H1 (cell line): ENCODE measurements at regions not wholly inside any gene's neighbourhood (a gene's known extent, or its start where the extent isn't known, plus 50 kb on each side); places are given as distances from the start of the nearest gene placed in this dataset.

ENCODE experiments used
- CTCF ChIA-PET: fragments of 300-600 bp; sonication (Branson Sonifier 250); formaldehyde crosslinking; loops from one replicate; lab custom pipeline; 2021; ENCODE audit not compliant: partially characterized antibody; lab: Charles Lee
- POLR2A ChIA-PET: fragments of 300-600 bp; sonication (Branson Sonifier 250); formaldehyde crosslinking; loops from one replicate; lab custom pipeline; 2021; ENCODE audit warnings: inconsistent platforms; ENCODE audit not compliant: partially characterized antibody; lab: Charles Lee
- DNase-seq, 2 experiments: peaks; one replicate each; pipeline versions ENCODE4 v3.0.0 to v3.0.0-alpha.2; 2010 to 2022; ENCODE audit warnings: low spot score in 2 of 2, low read depth in 1 of 2, mixed read lengths in 1 of 2
- FAIRE-seq: peaks from 2 replicates; lab custom pipeline; 2011; peaks lifted over from hg19 to GRCh38; lab: Jason Lieb, UNC
- H2AFZ ChIP-seq: 2 replicates; pipeline ENCODE4 v1.8.1; 2012; ENCODE audit warnings: low read length, inconsistent platforms
- H2AK5ac ChIP-seq: 2 replicates; pipeline ENCODE4 v1.6.1; 2013; ENCODE audit warnings: low read depth, low read length
- H2BK120ac ChIP-seq: replicated peaks from 2 replicates; pipeline ENCODE3; 2013; ENCODE audit warnings: low read depth, low read length, inconsistent platforms
- H2BK12ac ChIP-seq: 2 replicates; pipeline ENCODE4 v1.6.1; 2013; ENCODE audit warnings: low read depth, low read length
- H2BK15ac ChIP-seq: 2 replicates; pipeline ENCODE4 v1.6.1; 2013; ENCODE audit warnings: low read length
- H2BK20ac ChIP-seq: 2 replicates; pipeline ENCODE4 v1.6.1; 2013; ENCODE audit warnings: low read length
- H2BK5ac ChIP-seq: 2 replicates; pipeline ENCODE4 v1.6.1; 2013; ENCODE audit warnings: low read depth, low read length
- H3K14ac ChIP-seq: 2 replicates; pipeline ENCODE4 v1.6.1; 2013; ENCODE audit warnings: inconsistent platforms; ENCODE audit not compliant: insufficient read length
- H3K18ac ChIP-seq: 2 replicates; pipeline ENCODE4 v1.6.1; 2013; ENCODE audit warnings: low read length; ENCODE audit errors: extremely low read depth
- H3K23ac ChIP-seq: 2 replicates; pipeline ENCODE4 v1.6.1; 2013; ENCODE audit warnings: inconsistent platforms; ENCODE audit not compliant: insufficient read length
- H3K23me2 ChIP-seq: 2 replicates; pipeline ENCODE4 v1.6.1; 2013; ENCODE audit warnings: low read depth, low read length
- H3K27ac ChIP-seq: 2 replicates; pipeline ENCODE4 v1.6.1; 2011; ENCODE audit warnings: low read depth, low read length, inconsistent platforms
- H3K27me3 ChIP-seq, 4 experiments: replicated peaks in 1 of 4; 1 replicate in 1 of 4; 2 replicates in 3 of 4; pipeline versions ENCODE4 v1.6.1 to v1.8.1; 2011 to 2013; ENCODE audit warnings: low read length in 3 of 4, mild to moderate bottlenecking in 3 of 4, inconsistent platforms in 2 of 4, mixed read lengths in 2 of 4, moderate library complexity in 1 of 4; ENCODE audit not compliant: control insufficient read depth in 3 of 4, insufficient read depth in 3 of 4; ENCODE audit errors: extremely low read depth in 1 of 4
- H3K36me3 ChIP-seq, 4 experiments: 2 replicates each; pipeline versions ENCODE4 v1.6.1 to v1.8.1; 2011 to 2013; ENCODE audit warnings: mild to moderate bottlenecking in 4 of 4, low read length in 3 of 4, moderate library complexity in 2 of 4, control low read depth in 1 of 4, inconsistent platforms in 1 of 4; ENCODE audit not compliant: insufficient read depth in 4 of 4, control insufficient read depth in 2 of 4
- H3K4ac ChIP-seq: replicated peaks from 2 replicates; pipeline ENCODE3; 2013; ENCODE audit warnings: low read length, low read depth, mixed read lengths, inconsistent platforms; ENCODE audit not compliant: insufficient read length
- H3K4me1 ChIP-seq, 4 experiments: replicated peaks in 1 of 4; 1 replicate in 1 of 4; 2 replicates in 3 of 4; pipeline versions ENCODE4 v1.6.1 to v1.8.1; 2011 to 2013; ENCODE audit warnings: low read length in 3 of 4, inconsistent platforms in 2 of 4, mixed read lengths in 1 of 4; ENCODE audit not compliant: insufficient read depth in 4 of 4, control insufficient read depth in 3 of 4
- H3K4me2 ChIP-seq, 2 experiments: 2 replicates each; pipeline versions ENCODE4 v1.6.1 to v1.8.1; 2011 to 2013; ENCODE audit warnings: low read depth in 2 of 2, low read length in 2 of 2, control low read depth in 1 of 2, inconsistent platforms in 1 of 2, mild to moderate bottlenecking in 1 of 2; ENCODE audit not compliant: insufficient read depth in 1 of 2
- H3K4me3 ChIP-seq, 4 experiments: fragments of 200-600, 300-600 bp in 1 of 4; sonication (generic), shearing (Covaris generic), sonication (Bioruptor Twin) in 1 of 4; 2 replicates each; pipeline versions ENCODE4 v1.5.1 to v1.8.1; 2011 to 2016; ENCODE audit warnings: low read length in 4 of 4, low read depth in 3 of 4, control low read depth in 2 of 4, inconsistent platforms in 2 of 4, mild to moderate bottlenecking in 2 of 4, mixed read lengths in 1 of 4, moderate library complexity in 1 of 4; ENCODE audit not compliant: insufficient read depth in 2 of 4; ENCODE audit errors: extremely low read depth in 1 of 4
- H3K56ac ChIP-seq: replicated peaks from 2 replicates; pipeline ENCODE3; 2013; ENCODE audit warnings: low read depth, mild to moderate bottlenecking, mixed read lengths, low read length, inconsistent platforms; ENCODE audit not compliant: insufficient read length
- H3K79me1 ChIP-seq: 2 replicates; pipeline ENCODE4 v1.6.1; 2013; ENCODE audit warnings: low read depth, low read length, control low read depth
- H3K79me2 ChIP-seq, 2 experiments: 2 replicates each; pipeline versions ENCODE4 v1.6.1 to v1.8.1; 2012 to 2013; ENCODE audit warnings: low read length in 2 of 2, mild to moderate bottlenecking in 2 of 2, inconsistent platforms in 1 of 2; ENCODE audit not compliant: insufficient read depth in 2 of 2, control insufficient read depth in 1 of 2
- H3K9ac ChIP-seq, 4 experiments: replicated peaks in 1 of 4; 1 replicate in 1 of 4; 2 replicates in 3 of 4; pipeline versions ENCODE4 v1.6.1 to v1.8.1; 2011 to 2013; ENCODE audit warnings: low read depth in 3 of 4, low read length in 3 of 4, control low read depth in 2 of 4, mild to moderate bottlenecking in 2 of 4, moderate library complexity in 2 of 4, inconsistent platforms in 1 of 4; ENCODE audit errors: extremely low read depth in 1 of 4
- H3K9me3 ChIP-seq, 2 experiments: 2 replicates each; pipeline versions ENCODE4 v1.6.1 to v1.8.1; 2012 to 2013; ENCODE audit warnings: mild to moderate bottlenecking in 2 of 2, moderate library complexity in 2 of 2, control low read depth in 1 of 2, inconsistent platforms in 1 of 2, low read depth in 1 of 2, low read length in 1 of 2, mixed read lengths in 1 of 2; ENCODE audit not compliant: insufficient read depth in 2 of 2
- H4K20me1 ChIP-seq, 2 experiments: replicated peaks in 1 of 2; 2 replicates each; pipeline versions ENCODE3 to v1.8.1; 2011 to 2013; ENCODE audit warnings: inconsistent platforms in 2 of 2, low read length in 2 of 2, mild to moderate bottlenecking in 1 of 2; ENCODE audit not compliant: insufficient read depth in 2 of 2, control insufficient read depth in 1 of 2
- H4K5ac ChIP-seq: 2 replicates; pipeline ENCODE4 v1.6.1; 2013; ENCODE audit warnings: low read length, low read depth, mixed read lengths, inconsistent platforms; ENCODE audit not compliant: insufficient read length
- H4K8ac ChIP-seq: 2 replicates; pipeline ENCODE4 v1.8.0; 2013; ENCODE audit warnings: mild to moderate bottlenecking, moderate library complexity, low read length, inconsistent platforms; ENCODE audit not compliant: insufficient read depth; ENCODE audit errors: extremely low read depth
- H4K91ac ChIP-seq: replicated peaks from 2 replicates; pipeline ENCODE3; 2013; ENCODE audit warnings: low read length, mixed read lengths, inconsistent platforms; ENCODE audit not compliant: insufficient read length
- KDM4A ChIP-seq: IDR thresholded peaks from one replicate; pipeline ENCODE4 v1.7.1; 2012; ENCODE audit warnings: low read depth, mild to moderate bottlenecking, moderate library complexity, low read length, inconsistent platforms; ENCODE audit not compliant: severe bottlenecking
- POLR2A ChIP-seq, 2 experiments: IDR thresholded peaks; 1 replicate in 1 of 2; 2 replicates in 1 of 2; pipeline ENCODE4 v1.6.1; 2011; ENCODE audit warnings: low read depth in 2 of 2, low read length in 2 of 2, mild to moderate bottlenecking in 2 of 2; ENCODE audit errors: control extremely low read depth in 1 of 2
- POU5F1 ChIP-seq: IDR thresholded peaks from 2 replicates; pipeline ENCODE4 v1.6.1; 2011; ENCODE audit warnings: low read depth, mild to moderate bottlenecking, low read length, moderate library complexity
- RXRA ChIP-seq: IDR thresholded peaks from 2 replicates; pipeline ENCODE4 v1.6.1; 2011; ENCODE audit warnings: low read depth, mild to moderate bottlenecking, low read length, moderate library complexity; ENCODE audit not compliant: insufficient read depth
- WGBS, 2 experiments: shearing (Covaris generic) in 1 of 2; methylation state at CpG; one replicate each; pipeline versions ENCODE4 v1.1.6 to v1.1.7; 2013 to 2015; ENCODE audit warnings: low lambda C conversion rate in 2 of 2, mixed read lengths in 2 of 2, inconsistent platforms in 1 of 2, low coverage in 1 of 2, missing lambda C conversion rate in 1 of 2; ENCODE audit not compliant: insufficient replicate concordance in 2 of 2, insufficient coverage in 1 of 2, insufficient read length in 1 of 2; ENCODE audit errors: extremely low coverage in 1 of 2, missing lambda C conversion rate in 1 of 2; 5-methylcytosine and 5-hydroxymethylcytosine counted together

- Histone ChIP-seq H3K4me2 (no peak overlapping the region), H2AFZ (no peak overlapping the region), H2BK120ac (no peak overlapping the region), H2BK20ac (no peak overlapping the region), H2BK15ac (no peak overlapping the region), H4K8ac (no peak overlapping the region), H3K4me3 (no peak overlapping the region), H2AK5ac (no peak overlapping the region), H3K79me1 (no peaks in the 10 kb centered on the region; the same call in 1 of the 2 replicates), H3K23ac (no peak overlapping the region), H3K4ac (no peak overlapping the region), H3K79me2 (no peaks in the 10 kb centered on the region), H3K23me2 (no peaks in the 10 kb centered on the region), H3K27me3 (no peaks in the 10 kb centered on the region), H2BK12ac (no peak overlapping the region), H3K56ac (no peak overlapping the region), H4K5ac (no peak overlapping the region), H3K18ac (no peak overlapping the region), H2BK5ac (no peak overlapping the region), H3K14ac (no peak overlapping the region), H3K9me3 (no peaks in the 10 kb centered on the region), H3K4me1 (no peaks in the 10 kb centered on the region; a peak in 1 of 7 replicates), H4K20me1 (no peaks in the 10 kb centered on the region), H4K91ac (no peak overlapping the region), H3K27ac (no peak overlapping the region), H3K9ac (no peak overlapping the region), H3K36me3 (no peaks in the 10 kb centered on the region)
- ChIA-PET POLR2A (no interaction called here), CTCF (interaction anchor here (0.7 to 1.2 kb wide), 2 partner anchors 23 to 935 kb away, joined by 3 read pairs; no protein-coding TSS in a partner anchor)
- no peak for FAIRE-seq
- DNase-seq: no peak
- WGBS, 2 experiments: 89% methylated on average over 2 of the region's 2 CpGs; no CpG with 5 or more reads in 1 of the 2 experiments
- no peak for TF ChIP-seq KDM4A
- TF ChIP-seq RXRA: no peak
- no peak for TF ChIP-seq POLR2A (IDR thresholded peaks at IDR 0.05; ENCODE audit: control extremely low read depth in 1 of 2, low read depth in 2 of 2, low read length in 2 of 2)
- no peak for TF ChIP-seq POU5F1
Observed at GRCh38 chr9:82458296-82458695, 469.7 kb downstream of the SPATA31D1 start.
